B cell (primary cell): ENCODE measurements at regions not wholly inside any gene's neighbourhood (a gene's known extent, or its start where the extent isn't known, plus 50 kb on each side); places are given as distances from the start of the nearest gene placed in this dataset. TPM values are rescaled to one million over a fixed set of nuclear protein-coding genes. Genes with fewer than 3 reads are reported as not detected.

ENCODE experiments used
- ATAC-seq: fragments of 200-7000 bp; cut with Tn5 transposase; one replicate; pipeline ENCODE4 v1.10.0; 2021; ENCODE audit warnings: low read depth, mild to moderate bottlenecking, moderate number of reproducible peaks, moderate library complexity
- CTCF ChIA-PET: fragments of 350-600 bp; sonication (Branson Sonifier 250); formaldehyde crosslinking; loops from one replicate; lab custom pipeline; 2021; ENCODE audit warnings: antibody characterized with exemption, inconsistent platforms; lab: Charles Lee
- POLR2A ChIA-PET: fragments of 350-600 bp; sonication (Branson Sonifier 250); formaldehyde crosslinking; loops from one replicate; lab custom pipeline; 2021; ENCODE audit warnings: antibody characterized with exemption; lab: Charles Lee
- DNase-seq: peaks from one replicate; pipeline ENCODE4 v3.0.0; 2013
- H2AFZ ChIP-seq: 2 replicates; pipeline ENCODE4 v1.6.1; 2012; ENCODE audit warnings: mild to moderate bottlenecking, low read depth, low read length; ENCODE audit not compliant: insufficient read depth, poor library complexity, severe bottlenecking
- H3K27ac ChIP-seq, 2 donors: 1 replicate in 1 of 2; 2 replicates in 1 of 2; pipeline ENCODE4 v1.5.1; 2012 to 2013; ENCODE audit warnings: low read length in 2 of 2, mild to moderate bottlenecking in 2 of 2, moderate library complexity in 1 of 2
- H3K27me3 ChIP-seq, 4 experiments: fragments of 200-600 bp in 1 of 4; sonication (generic) in 1 of 4; replicated peaks in 1 of 4; 1 replicate in 2 of 4; 2 replicates in 2 of 4; pipeline versions ENCODE4 v1.6.1 to v1.7.0; 2013 to 2016; ENCODE audit warnings: low read length in 3 of 4, mild to moderate bottlenecking in 2 of 4, mixed read lengths in 1 of 4, moderate library complexity in 1 of 4; ENCODE audit not compliant: insufficient read depth in 4 of 4, control insufficient read depth in 3 of 4; ENCODE audit errors: control extremely low read depth in 1 of 4
- H3K36me3 ChIP-seq, 2 experiments: replicated peaks in 1 of 2; 1 replicate in 1 of 2; 2 replicates in 1 of 2; pipeline versions ENCODE4 v1.6.1 to v1.7.1; 2013; ENCODE audit warnings: low read length in 1 of 2; ENCODE audit not compliant: insufficient read depth in 2 of 2, control insufficient read depth in 1 of 2; ENCODE audit errors: control extremely low read depth in 1 of 2, extremely low read depth in 1 of 2
- H3K4me1 ChIP-seq, 2 donors: fragments of 200-600 bp in 1 of 2; sonication (generic) in 1 of 2; 1 replicate in 1 of 2; 2 replicates in 1 of 2; pipeline versions ENCODE4 v1.5.1 to v1.6.1; 2013 to 2017; ENCODE audit warnings: low read length in 2 of 2; ENCODE audit not compliant: control insufficient read depth in 2 of 2, insufficient read depth in 2 of 2
- H3K4me2 ChIP-seq: replicated peaks from 2 replicates; pipeline ENCODE3; 2012; ENCODE audit warnings: mild to moderate bottlenecking, low read depth, low read length; ENCODE audit not compliant: poor library complexity, severe bottlenecking
- H3K4me3 ChIP-seq, 5 experiments: fragments of 200-600 bp in 1 of 5; sonication (generic) in 1 of 5; 1 replicate in 3 of 5; 2 replicates in 2 of 5; pipeline versions ENCODE4 v1.5.1 to v1.7.0; 2011 to 2016; ENCODE audit warnings: low read length in 4 of 5, mild to moderate bottlenecking in 4 of 5, low read depth in 2 of 5, control low read depth in 1 of 5, moderate library complexity in 1 of 5; ENCODE audit not compliant: insufficient read depth in 1 of 5; ENCODE audit errors: control extremely low read depth in 1 of 5, extremely low read depth in 1 of 5
- H3K79me2 ChIP-seq: fragments of 200-600 bp; sonication (generic); one replicate; pipeline ENCODE4 v1.6.0; 2016; ENCODE audit warnings: low read length; ENCODE audit not compliant: control insufficient read depth, insufficient read depth
- H3K9ac ChIP-seq: fragments of 200-600 bp; sonication (generic); 2 replicates; pipeline ENCODE4 v1.6.1; 2017; ENCODE audit warnings: mild to moderate bottlenecking, low read length, moderate library complexity
- H3K9me3 ChIP-seq, 3 donors: one replicate each; pipeline versions ENCODE4 v1.6.1 to v1.7.1; 2013; ENCODE audit warnings: low read length in 2 of 3; ENCODE audit not compliant: control insufficient read depth in 2 of 3, insufficient read depth in 1 of 3; ENCODE audit errors: control extremely low read depth in 1 of 3
- H4K20me1 ChIP-seq: 2 replicates; pipeline ENCODE4 v1.6.0; 2012; ENCODE audit warnings: mild to moderate bottlenecking, low read length; ENCODE audit not compliant: insufficient read depth, control insufficient read depth, poor library complexity, severe bottlenecking
- H3K27ac Mint-ChIP-seq: one replicate; pipeline ENCODE4 v1.8.0; 2021; ENCODE audit warnings: mixed read lengths
- H3K27me3 Mint-ChIP-seq: one replicate; pipeline ENCODE4 v1.8.0; 2021; ENCODE audit warnings: mixed read lengths
- H3K4me1 Mint-ChIP-seq: one replicate; pipeline ENCODE4 v1.8.0; 2021; ENCODE audit warnings: mixed read lengths
- H3K4me3 Mint-ChIP-seq: one replicate; pipeline ENCODE4 v1.8.0; 2021; ENCODE audit warnings: mixed read lengths
- H3K9me3 Mint-ChIP-seq: one replicate; pipeline ENCODE4 v1.8.0; 2022; ENCODE audit warnings: mixed read lengths; ENCODE audit not compliant: insufficient read depth
- CTCF ChIP-seq: fragments of 200-600 bp; IDR thresholded peaks from one replicate; pipeline ENCODE4 v1.8.0; 2022; ENCODE audit warnings: antibody characterized with exemption, mild to moderate bottlenecking
- EZH2 ChIP-seq: IDR thresholded peaks from 2 replicates; pipeline ENCODE4 v1.6.1; 2012; ENCODE audit warnings: borderline replicate concordance, low read depth, mild to moderate bottlenecking, moderate library complexity, low read length; ENCODE audit not compliant: insufficient read depth, poor library complexity, severe bottlenecking
- WGBS: methylation state at CpG from one replicate; pipeline ENCODE4 v1.1.5; 2013; ENCODE audit warnings: missing lambda C conversion rate; ENCODE audit not compliant: insufficient coverage; 5-methylcytosine and 5-hydroxymethylcytosine counted together
- intact Hi-C: fragments of 100-400 bp; cut with micrococcal nuclease; formaldehyde crosslinking; loops from one replicate; pipeline ENCODE4 v1.10.0; 2022
- small RNA-seq: library from RNA; depleted of rRNA; stranded (forward); fragments of <200 nt; gene quantifications from one replicate; pipeline ENCODE3, GENCODE V24; 2012; ENCODE audit warnings: low replicate concordance, low read depth; ENCODE audit not compliant: insufficient read length

DNA sequence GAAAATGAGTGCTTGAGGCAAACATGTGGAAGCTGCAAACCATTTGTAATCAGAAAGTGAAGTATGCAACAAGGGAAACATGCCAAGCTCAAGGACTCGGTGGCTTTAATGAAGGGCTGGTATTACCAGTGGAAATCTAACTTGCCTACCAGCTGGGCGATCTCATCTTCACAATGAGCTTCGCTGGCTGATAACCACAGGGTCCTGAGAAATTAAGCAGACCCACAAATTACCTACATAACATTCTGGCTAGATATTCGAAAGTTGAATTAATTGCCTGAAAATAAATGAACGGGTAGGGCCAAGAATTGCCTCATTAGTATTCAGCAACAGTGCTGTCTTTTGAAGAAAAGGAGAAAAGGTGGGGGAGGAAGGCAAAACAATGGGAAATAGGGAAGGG is 439.4 kb downstream of the PDZRN4 start:
- H3K4me2 ChIP-seq, result no peak overlapping the region
- Mint-ChIP-seq H3K9me3 (peaks cover 10% of the 10 kb centered on the region), H3K4me3 (no peak overlapping the region), H3K27ac (no peak overlapping the region), H3K27me3 (no peaks in the 10 kb centered on the region), H3K4me1 (no peaks in the 10 kb centered on the region)
- intact Hi-C loops, result no loop called here
- no peaks in the 10 kb centered on the region for H3K4me1 ChIP-seq
- no peak overlapping the region for H3K27ac ChIP-seq
- H3K36me3 ChIP-seq, result no peaks in the 10 kb centered on the region
- CTCF ChIA-PET, result no interaction called here
- H3K27me3 ChIP-seq, result no peaks in the 10 kb centered on the region
- DNase-seq, result no peak
- 94% methylated on average over 3 of the region's 5 CpGs for WGBS
- H3K9ac ChIP-seq, result no peak overlapping the region
- H3K4me3 ChIP-seq, result no peak overlapping the region
- no peaks in the 10 kb centered on the region for H3K79me2 ChIP-seq
- no peak overlapping the region for H2AFZ ChIP-seq
- no peak for ATAC-seq
- H4K20me1 ChIP-seq, result no peaks in the 10 kb centered on the region
- TF ChIP-seq EZH2 (no peak), CTCF (no peak)
- peaks cover 0 to 5% (median 3%) of the 10 kb centered on the region in 3 donors for H3K9me3 ChIP-seq
- POLR2A ChIA-PET, result no interaction called here

DNA sequence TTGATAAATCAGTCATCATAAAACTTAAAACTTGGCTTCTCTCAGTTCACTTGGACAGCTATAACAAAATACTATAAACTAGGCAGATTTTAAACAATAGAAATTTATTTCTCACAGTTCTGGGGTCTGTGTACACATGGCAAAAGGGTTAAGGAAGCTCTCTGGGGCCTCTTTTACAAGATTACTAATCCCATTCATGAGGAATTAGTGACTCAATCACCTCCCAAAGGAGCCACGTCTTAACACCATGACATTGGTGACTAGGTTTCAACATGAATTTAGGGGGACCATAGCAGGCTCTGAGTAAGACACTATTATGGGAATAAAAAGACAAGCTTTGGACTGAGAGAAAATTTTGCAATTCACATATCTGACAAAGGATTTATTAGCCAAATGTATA is 436.5 kb downstream of the PDZRN4 start:
- no peak overlapping the region for H3K27ac Mint-ChIP-seq
- H3K4me3 ChIP-seq, result no peak overlapping the region
- no peak overlapping the region for H3K27ac ChIP-seq
- no peak overlapping the region for H3K9ac ChIP-seq
- intact Hi-C loops, result no loop called here
- peaks cover 7% of the 10 kb centered on the region for H3K9me3 Mint-ChIP-seq
- no peaks in the 10 kb centered on the region for H3K27me3 ChIP-seq
- no peaks in the 10 kb centered on the region for H3K79me2 ChIP-seq
- ATAC-seq, result no peak
- peaks cover 0 to 5% (median 3%) of the 10 kb centered on the region in 3 donors for H3K9me3 ChIP-seq
- no peaks in the 10 kb centered on the region for H3K4me1 Mint-ChIP-seq
- CTCF ChIA-PET, result no interaction called here
- no peak for DNase-seq
- no peak overlapping the region for H2AFZ ChIP-seq
- no peaks in the 10 kb centered on the region for H3K4me1 ChIP-seq
- no peak for TF ChIP-seq EZH2
- no peak for TF ChIP-seq CTCF
- no peak overlapping the region for H3K4me3 Mint-ChIP-seq
- WGBS, result no CpG with 5 or more reads among the region's 1 CpG
- H4K20me1 ChIP-seq, result no peaks in the 10 kb centered on the region
- peaks cover 3% of the 10 kb centered on the region for H3K27me3 Mint-ChIP-seq
- POLR2A ChIA-PET, result no interaction called here
- H3K4me2 ChIP-seq, result no peak overlapping the region
- H3K36me3 ChIP-seq, result no peaks in the 10 kb centered on the region

Small RNA genes lying in the stretch of these regions (small RNA-seq; reads per million reads assigned to genes)
- gene RNA5SP360, result not detected
